Ureter (tissue), 1 donor: ENCODE measurements at regions not wholly inside any gene's neighbourhood (a gene's known extent, or its start where the extent isn't known, plus 50 kb on each side); places are given as distances from the start of the nearest gene placed in this dataset.
"Not testable (repeated sequence)": the region's sequence is repeated elsewhere in the genome, so short reads cannot be mapped to it uniquely, and the experiment has no call there.

Source experiments
- DNase-seq: peaks from one replicate; pipeline ENCODE4 v3.0.0-alpha.2; 2020; ENCODE audit warnings: low spot score
- donor health status: DM: yes; HTN: yes; CAD: no.

DNA sequence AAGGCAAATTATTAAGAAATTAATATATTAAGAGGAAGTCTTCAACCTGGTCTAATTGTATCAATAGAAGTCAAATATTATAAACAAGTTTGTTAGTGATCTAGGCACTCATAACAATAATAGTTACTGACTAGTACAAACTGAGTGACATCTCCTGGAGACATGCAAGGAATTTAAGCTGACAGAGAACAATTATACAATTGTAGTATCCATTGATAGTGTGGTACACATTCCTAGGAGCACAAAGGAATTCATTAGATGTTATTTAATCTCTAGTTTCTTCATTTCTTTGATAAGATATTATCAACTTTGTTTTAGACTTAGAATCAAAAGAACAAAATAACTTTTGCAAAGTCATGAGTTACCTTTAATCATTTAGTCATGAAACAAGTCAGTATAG is 1048.6 kb downstream of the PCDH7 start:
- no peak for DNase-seq

DNA sequence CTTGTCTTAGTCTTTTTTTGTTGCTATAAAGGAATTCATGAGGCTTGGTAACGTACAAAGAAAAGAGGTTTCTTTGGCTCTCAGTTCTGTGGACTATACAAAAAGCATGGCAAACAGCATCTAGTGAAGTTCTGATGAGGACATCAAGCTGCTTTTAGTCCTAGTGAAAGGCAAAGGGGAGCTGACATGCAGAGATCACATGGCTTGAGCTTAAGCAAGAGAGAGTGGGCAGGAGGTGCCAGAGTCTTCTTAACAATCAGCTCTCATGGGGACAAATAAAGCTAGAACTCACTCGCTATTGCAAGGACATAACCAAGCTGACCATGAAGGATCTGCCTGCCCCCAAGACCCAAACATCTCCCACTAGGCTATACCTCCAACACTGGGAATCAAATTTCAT is 1063.1 kb downstream of the PCDH7 start:
- DNase-seq = no peak

DNA sequence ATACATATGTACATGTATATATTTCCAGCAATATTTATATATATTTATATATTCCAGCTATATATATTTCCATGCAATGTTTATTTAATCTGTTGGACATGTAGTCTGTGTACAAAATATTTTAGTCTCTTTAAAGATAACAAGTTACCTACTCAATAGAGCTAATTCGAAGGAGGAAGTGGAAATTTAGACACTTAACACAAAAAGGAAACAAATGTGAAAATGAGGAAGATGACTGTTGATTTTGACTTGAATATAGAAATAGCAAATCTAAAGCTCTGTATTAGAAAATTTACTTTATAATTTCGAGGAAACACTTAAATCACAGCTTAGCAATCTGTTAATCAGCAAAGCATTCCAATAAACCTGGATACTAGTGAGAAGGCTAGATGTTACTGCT is 1064.4 kb downstream of the PCDH7 start:
- no peak for DNase-seq

DNA sequence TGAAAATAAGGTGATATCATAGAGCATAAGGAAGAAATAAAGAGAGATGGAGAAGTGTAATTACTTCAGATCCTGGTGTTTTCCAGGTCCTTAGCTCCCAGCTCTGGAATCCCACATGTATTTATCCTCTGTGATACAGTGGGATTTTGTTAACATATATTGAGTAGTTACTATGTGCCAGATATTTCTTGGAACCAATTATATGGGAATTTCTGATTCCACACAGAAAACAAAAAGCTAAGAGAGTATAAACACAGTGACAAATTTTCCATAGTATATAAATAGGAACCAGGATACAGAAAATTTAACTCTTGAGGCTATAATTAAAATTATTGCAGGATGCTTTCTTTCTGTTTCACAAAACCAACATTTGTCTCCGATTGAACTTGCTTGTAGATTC is 1067.5 kb downstream of the PCDH7 start:
- no peak for DNase-seq

DNA sequence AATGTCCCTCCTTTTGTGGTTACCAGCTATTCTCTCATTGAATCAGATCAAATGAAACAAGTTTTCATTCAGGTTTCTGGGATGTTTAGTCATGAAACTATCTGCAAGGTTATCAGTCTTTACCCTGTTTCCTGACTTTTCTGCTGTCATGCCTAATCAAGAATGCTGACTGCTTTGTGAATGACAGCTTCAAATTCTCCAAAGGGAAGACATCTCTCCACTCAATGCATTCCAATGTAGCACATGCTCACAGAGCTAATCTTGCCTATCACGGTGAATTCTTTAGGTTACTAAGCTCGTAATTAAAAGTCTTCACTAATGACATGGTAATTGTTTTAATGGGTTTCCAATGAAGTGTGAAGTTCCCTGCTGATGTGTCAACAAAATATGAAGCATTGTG is 1068.5 kb downstream of the PCDH7 start:
- no peak for DNase-seq

DNA sequence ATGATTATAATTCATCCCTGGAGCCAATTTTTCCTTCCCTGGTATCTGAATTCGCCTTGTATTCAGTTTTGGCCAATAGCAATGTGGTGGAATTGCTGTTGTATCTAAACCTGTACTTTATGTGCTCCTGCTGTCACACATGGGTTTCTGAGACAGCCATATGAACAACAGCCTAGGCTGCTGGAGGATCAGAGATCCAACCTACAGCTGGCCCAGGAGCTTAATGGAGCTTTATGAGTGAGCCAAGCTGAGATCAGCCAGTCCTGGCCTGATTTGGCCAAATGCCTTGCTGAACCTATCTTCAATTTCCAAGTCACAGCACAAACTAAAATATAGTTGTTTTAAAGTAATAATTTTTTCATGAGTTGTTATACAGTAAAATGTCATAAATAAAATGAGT is 1071.5 kb downstream of the PCDH7 start:
- no peak for DNase-seq

DNA sequence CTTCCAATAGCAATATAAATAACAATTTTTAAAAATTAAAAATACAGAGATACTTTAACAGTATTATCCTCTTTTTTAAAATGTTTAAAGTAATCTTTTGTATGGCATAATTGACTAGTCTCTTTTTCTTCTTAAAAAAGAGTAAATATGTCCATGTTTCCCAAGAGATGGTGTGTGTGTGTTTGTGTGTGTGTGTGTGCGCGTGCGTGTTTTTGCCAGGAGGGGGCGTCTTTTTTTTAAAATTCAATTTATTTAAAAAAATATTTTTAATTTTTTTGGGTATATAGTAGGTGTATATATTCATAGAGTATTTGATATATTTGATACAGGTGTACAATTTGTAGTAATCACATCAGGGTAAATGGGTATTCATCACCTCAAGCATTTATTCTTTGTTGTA is 1073.7 kb downstream of the PCDH7 start:
- no peak for DNase-seq

DNA sequence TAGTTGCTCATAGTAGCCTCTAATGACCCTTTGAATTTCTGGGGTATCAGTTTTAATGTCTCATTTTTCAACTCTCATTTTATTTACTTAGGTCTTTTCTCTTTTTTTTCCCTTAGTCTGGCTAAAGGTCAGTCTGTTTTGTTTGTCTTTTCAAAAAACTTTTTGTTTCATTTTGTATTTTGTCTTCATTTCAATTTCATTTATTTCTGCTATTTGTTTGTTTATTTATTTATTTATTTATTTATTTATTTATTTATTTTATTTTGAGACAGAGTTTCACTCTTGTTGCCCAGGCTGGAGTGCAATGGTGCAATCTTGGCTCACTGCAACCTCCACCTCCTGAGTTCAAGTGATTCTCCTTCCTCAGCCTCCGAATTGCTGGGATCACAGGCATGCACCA is 1076.9 kb downstream of the PCDH7 start:
- DNase-seq = not testable (repeated sequence)

DNA sequence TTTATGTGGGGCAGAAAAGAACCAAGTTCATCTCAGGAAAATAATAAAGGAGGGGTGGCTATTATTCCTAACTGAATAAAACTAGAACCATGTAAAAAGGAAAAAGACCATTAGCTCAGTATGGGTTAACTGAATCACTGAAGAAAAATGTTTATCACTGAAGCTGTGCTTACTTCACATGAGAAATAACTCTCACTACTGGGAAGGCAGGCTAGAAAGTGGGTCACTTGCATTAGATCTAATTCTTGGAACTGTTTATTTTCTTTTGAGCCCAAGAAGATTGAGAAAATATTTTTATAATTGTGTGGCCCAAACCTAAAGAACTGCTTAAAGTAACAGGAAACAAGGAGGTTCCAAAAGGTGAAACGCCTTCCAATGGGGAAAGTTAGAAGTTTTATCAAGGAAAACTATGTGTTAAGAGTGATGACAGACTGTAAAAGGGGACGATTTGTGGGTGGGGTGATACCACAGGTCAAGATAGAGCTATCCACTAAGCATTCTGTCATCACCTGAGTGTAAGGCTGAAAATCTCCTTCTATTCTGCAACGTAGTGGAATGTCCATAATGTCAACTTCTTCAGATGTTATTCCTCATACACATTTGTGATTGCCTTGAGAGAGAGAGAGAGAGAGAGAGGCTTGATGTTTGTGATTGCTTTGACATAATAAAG is 1083.5 kb downstream of the PCDH7 start:
- DNase-seq = no peak

DNA sequence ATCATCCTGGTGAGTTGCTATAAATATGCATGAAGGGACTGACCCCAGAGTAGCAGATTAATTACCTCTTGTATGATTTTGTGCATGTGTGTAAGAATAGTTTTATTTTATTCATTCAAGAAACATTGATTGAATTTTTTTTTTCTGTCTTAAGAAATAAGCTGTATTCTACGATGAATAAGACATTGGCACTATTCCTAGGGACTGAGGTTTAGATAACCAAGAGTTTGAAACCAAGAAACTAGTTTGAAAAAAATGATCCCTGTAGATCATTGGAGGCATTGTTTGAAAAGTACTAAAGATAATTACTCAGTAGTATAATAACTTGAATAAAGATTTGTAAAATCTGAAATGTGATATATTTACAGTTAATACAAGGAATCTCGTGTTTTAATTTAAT is 1086.9 kb downstream of the PCDH7 start:
- DNase-seq = no peak

DNA sequence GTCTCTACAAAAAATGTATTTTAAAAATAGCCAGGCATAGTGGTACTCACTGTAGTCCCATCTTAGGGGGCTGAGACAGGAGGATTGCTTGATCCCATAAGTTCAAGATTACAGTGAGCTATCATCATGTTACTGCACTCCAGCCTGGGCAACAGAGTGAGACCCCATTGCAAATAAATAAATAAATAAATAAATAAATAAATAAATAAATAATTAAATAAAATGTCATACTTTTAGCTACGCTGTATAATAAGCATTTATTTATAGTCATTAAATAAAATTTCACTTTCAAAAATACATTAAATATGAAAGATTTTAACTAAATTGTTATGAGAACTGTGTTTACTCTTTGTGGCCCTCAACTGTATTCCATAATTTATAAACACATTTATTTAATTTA is 1124.2 kb downstream of the PCDH7 start:
- no peak for DNase-seq

DNA sequence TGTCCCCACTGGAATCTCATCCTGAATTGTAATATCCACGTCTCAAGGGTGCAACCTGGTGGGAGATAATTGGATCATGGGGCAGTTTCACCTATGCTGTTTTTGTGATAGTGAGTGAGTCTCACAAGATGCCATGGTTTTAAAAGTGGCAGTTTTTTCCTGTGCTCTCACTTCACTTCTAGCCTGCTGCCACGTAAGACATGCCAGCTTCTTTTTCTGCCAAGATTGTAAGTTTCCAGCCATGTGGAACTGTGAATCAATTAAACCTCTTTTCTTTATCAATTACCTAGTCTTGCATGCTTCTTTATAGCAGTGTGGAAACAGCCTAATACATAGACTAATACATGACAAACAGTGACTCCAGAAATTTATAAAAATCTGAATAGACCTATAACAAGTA is 1131.8 kb downstream of the PCDH7 start:
- DNase-seq = no peak

DNA sequence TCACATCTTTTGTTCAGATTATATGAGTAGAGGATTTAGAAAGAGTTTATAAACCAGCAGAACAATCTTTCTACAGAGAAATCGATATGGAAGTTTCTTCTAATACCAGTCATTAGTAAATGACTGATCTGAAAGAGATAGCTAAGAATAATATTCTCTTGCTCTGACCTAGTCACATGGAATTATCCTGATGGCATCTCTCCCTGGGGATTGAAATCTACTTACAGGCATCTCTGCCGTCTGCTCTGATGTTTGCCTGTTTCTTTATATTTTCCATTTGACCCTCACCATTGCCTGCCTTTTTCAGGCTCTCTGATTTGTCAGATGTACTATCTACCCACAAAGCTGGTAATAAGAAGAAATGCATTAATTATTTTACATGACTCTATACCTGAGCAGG is 1157.3 kb downstream of the PCDH7 start:
- DNase-seq = no peak

DNA sequence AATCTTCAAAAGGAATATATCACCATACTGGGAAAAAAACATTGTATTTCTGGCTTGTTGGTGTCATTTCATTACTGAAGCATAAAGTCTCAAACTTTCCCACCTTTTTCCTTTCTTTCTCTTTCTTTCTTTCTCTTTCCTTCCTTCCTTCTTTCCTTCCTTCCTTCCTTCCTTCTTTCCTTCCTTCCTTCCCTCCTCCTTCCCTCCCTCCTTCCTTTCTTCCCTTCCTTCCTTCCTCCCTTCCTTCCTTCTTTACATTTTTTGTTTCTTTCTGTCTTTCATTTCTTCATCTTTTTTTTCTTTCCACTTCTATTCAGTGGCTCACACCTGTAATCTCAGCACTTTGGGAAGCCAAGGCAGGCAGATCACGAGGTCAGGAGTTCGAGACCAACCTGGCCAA is 1160.7 kb downstream of the PCDH7 start:
- not testable (repeated sequence) for DNase-seq

DNA sequence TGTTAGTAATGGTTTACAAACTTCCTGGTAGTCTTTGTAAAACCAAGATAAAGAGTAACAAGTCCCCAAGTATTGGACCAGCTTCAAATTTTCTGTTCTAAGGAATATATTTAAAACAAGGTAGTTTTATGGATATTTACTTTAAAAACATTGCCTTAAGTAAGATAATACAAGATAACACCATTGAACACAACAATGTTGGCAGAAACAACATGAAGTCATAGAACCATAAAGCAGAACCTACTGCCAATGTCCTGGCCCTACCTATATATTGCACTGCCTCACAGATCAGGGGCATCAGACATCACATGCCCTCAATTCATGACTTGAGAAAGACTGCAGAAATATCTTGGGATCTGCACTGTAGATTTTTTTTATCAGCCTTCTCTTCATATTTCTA is 1176.2 kb downstream of the PCDH7 start:
- no peak for DNase-seq

DNA sequence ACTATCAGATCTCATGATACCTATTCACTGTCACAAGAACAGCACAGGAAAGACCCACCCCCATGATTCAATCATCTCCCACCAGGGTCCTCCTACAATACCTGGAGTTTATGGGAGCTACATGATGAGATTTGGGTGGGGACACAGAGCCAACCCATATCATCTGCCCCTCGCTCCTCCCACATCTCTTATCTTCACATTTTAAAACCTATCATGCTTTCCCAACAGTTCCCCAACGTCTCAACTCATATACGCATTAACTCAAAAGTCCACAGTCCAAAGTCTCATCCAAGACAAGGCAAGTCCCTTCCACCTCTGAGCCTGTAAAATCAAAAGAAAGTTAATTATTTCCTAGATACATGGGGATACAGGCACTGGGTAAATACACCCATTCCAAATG is 1185.2 kb downstream of the PCDH7 start:
- no peak for DNase-seq

DNA sequence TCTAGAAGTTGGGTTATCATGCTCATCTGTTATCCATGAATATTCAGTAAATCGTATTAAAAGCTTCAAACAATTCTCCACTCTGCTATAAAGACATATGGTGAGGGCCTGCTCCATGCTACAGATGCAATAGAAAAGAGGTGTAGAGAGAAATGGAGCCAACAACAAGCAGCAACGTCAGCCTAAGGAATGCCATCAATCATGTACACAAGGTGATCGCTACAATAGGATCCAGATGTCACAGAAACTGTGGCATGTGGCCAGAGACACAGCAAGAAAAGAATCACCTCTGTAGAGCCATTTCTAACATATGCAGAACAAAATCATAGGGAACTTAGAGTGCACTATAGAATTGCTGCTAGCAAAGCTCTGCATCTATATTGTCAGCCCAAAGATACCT is 1188.1 kb downstream of the PCDH7 start:
- DNase-seq = no peak

DNA sequence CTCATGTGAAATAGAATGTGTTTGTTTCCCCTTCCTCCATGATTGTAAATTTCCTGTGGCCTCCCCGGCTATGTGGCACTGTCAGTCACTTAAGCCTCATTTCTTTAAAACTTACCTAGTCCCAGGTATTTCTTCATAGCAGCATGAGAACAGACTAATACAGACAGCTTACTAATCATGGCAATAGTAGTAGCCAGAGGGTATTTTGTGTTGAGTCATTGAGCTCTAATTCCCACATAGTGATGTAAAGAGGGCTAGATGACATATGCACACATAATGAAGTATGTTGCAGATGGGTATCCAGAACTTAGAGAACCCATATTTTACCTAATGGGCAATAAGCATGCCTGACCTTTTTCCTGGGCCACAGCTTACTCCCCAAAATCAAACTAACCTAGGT is 1197.2 kb downstream of the PCDH7 start:
- DNase-seq = no peak

DNA sequence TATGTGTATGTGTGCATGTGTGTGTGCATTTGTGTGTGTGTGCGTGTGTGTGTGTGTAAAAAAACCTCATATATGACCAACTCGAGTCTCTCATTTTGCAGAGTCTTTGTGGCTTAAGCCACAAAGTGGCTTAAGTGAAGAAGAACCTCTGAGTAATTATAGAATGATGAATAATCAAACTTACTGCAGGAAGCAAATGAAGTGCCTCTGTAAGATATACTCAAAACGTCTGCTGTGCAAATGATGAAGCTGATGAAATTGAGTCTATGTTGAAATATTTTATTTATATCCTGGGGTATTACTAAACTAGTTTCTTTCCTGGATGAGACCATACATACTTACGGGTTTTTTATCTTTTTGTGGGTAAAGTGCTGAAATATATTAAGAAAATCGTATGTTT is 1198.7 kb downstream of the PCDH7 start:
- DNase-seq = no peak

DNA sequence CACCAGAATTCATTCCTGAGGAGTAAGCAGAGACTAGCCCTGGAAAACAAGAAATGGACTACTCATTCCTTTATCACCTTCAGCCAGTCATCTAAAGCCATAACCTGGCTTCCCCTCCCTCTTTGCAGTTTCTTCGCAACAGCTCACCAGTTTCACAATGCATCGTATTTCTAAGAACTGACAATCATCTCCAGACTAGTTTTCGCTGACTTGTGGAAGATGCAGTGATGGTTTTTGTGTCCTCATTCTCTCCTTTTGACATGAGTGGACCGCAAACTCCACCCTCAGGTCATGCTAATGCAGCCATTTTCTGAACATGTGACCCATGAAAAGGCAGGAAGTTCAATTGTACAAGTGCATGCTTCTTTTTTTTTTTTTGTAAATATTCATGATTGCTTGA is 1203.5 kb downstream of the PCDH7 start:
- DNase-seq = no peak

DNA sequence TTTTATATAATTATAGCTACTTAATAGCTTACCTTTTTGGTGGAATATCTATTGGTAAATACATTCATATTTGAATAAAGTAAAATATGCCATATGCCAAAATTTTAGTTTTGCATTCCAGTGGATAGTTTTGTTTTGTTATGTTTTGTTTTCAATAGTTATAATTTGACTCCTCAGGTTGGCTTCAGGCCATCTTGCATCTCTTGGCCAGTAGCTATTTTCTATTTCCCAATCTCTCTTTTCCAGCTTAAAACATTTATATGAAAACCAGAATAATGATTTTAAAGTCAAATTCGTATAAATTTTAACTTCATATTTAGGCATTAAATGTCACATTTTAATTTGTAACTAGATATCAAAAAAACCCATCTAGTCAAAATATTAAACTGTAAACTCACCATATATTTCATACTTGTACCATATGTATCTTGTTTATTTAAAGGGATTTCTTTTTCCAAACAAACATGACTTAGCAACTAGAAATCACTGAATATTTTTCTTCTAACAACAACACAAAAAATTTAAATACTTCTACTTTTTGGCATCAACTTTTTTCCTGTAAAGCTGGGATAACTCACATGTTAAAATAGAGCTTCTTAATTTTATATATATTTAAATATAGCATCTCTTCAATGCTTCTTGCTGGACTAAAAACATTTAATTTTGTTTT is 1209.6 kb downstream of the PCDH7 start:
- no peak for DNase-seq

DNA sequence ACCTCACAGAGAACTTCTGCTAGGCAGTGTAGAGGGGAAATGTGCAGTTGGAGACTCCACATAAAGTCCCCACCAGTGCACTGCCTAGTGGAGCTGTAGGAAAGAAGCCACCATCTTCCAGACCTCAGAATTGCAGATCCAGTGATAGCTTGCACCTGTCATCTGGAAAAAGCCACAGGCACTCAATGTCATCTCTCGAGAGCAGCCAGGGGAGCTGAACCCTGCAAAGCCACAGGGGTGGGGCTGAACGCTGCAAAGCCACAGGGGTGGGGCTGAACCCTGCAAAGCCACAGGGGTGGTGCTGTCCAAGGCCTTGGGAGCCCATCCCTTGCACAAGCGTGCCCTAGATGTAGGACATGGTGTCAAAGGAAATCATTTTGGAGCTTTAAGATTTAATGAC is 1226.3 kb downstream of the PCDH7 start:
- DNase-seq = no peak

DNA sequence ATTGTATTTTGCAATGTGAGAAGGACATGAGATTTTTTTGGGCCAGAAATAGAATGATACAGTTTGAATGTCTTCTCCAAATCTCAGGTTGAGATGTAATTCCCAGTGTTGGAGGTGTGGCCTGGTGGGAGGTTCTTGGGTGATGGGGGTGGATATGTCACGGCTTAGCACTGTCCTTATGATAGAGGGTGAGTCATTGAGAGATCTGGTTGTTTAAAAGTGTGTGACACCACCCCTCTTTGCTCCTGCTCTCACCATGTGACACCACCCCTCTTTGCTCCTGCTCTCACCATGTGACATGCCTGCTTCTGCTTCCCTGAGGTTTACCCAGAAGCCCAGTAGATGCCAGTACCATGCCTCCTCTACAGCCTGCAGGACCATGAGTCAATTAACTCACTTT is 1226.9 kb downstream of the PCDH7 start:
- no peak for DNase-seq

DNA sequence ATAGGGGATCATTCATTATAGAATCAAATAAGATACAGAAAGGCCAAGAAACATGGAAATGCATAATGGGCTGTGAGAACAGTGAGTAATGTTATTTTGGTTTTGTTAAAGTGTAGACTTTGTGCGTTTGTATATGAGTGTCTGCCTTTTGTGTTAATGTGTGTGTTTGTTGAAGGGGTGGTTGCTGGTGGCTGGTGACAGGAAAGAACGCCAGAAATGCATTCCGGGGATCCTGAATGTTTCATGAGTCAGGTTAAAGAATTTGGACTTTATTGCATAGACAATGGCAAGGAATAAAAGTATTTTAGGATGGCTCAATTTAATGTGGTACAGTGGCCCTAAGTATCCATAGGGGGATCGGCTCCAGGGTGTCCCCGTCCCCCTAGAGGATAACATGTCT is 1228.9 kb downstream of the PCDH7 start:
- DNase-seq = no peak
